ENCODE measurements at regions not wholly inside any gene's neighbourhood (a gene's known extent, or its start where the extent isn't known, plus 50 kb on each side); places are given as distances from the start of the nearest gene placed in this dataset.

DNA sequence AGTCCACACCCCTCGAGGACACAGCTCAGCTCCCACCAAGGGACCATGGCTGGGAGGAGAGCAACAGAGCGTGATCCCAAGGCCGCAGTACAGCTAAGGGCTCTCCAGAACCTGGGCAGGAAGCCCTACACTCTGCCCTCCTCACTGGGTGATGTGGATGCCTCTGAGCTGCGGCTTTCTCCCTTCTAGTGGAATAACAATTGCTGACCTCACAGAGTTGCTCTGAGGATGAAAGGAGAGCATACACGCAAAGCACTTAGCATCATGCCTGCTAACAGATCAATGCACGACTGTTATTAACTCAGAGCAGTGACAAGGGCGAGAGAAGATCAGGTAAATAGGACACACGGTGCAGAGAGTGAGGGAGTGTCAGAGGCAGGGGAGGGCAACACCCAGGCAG, 74.2 kb downstream of the ZFP36L2 start:
- TF ChIP-seq POLR2A (IDR thresholded peaks at IDR 0.05) = no peak
- TF ChIP-seq, protein P1, sequence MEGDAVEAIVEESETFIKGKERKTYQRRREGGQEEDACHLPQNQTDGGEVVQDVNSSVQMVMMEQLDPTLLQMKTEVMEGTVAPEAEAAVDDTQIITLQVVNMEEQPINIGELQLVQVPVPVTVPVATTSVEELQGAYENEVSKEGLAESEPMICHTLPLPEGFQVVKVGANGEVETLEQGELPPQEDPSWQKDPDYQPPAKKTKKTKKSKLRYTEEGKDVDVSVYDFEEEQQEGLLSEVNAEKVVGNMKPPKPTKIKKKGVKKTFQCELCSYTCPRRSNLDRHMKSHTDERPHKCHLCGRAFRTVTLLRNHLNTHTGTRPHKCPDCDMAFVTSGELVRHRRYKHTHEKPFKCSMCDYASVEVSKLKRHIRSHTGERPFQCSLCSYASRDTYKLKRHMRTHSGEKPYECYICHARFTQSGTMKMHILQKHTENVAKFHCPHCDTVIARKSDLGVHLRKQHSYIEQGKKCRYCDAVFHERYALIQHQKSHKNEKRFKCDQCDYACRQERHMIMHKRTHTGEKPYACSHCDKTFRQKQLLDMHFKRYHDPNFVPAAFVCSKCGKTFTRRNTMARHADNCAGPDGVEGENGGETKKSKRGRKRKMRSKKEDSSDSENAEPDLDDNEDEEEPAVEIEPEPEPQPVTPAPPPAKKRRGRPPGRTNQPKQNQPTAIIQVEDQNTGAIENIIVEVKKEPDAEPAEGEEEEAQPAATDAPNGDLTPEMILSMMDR (IDR thresholded peaks at IDR 0.05) = no peak
- H3K4me1 ChIP-seq = peaks cover 18% of the 10 kb centered on the region
- no peaks in the 10 kb centered on the region for H3K27me3 ChIP-seq
- intact Hi-C loops (cut with DNase I) = no loop called here
- H3K27ac ChIP-seq = no peak overlapping the region
- no peak overlapping the region for H3K4me3 ChIP-seq
- H3K9me3 ChIP-seq = no peaks in the 10 kb centered on the region
- no peak for DNase-seq
- WGBS, 2 donors = 68 to 69% methylated on average over 7 to 8 of the region's 8 CpGs
- ATAC-seq = peak; percentile 16
- H3K36me3 ChIP-seq (replicated peaks in 1 of 2; ENCODE audit: insufficient read depth in 1 of 2, low read depth in 2 of 2) = no peaks in the 10 kb centered on the region

DNA sequence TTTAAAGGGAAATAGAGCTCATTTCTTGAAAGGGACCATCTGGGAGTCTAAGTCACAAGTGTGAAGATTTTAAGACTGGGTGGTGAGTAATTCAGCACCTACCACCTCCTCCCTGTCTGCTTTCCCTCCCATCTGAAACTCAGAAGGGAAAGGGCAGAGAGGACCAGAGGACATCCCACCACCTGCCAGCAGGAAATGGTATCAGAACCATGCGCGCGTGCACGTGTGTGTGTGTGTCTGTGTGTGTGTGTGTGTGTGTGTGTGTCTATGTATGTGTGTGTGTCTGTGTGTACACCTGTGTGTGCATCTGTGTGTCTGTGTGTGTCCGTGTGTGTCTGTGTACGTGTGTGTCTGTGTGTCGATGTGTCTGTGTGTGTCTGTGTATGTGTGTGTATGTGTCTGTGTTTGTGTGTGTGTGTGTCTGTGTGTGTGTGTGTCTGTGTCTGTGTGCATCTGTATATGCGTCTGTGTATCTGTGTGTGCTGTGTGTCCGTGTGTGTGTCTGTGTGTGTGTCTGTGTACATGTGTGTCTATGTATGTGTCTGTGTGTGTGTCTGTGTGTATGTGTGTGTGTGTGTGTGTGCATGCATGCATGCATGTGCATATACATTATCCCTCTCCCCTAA, 76.8 kb downstream of the ZFP36L2 start:
- DNase-seq (no peak), ATAC-seq (no peak)
- Histone ChIP-seq H3K27ac (no peak overlapping the region), H3K4me1 (peaks cover 18% of the 10 kb centered on the region), H3K9me3 (no peaks in the 10 kb centered on the region), H3K36me3 (replicated peaks in 1 of 2; ENCODE audit: insufficient read depth in 1 of 2, low read depth in 2 of 2) (no peaks in the 10 kb centered on the region), H3K27me3 (no peaks in the 10 kb centered on the region), H3K4me3 (no peak overlapping the region)
- WGBS, 2 donors = 92 to 93% methylated on average over 4 to 9 of the region's 9 CpGs
- TF ChIP-seq, protein P1 (IDR thresholded peaks at IDR 0.05) = no peak
- TF ChIP-seq POLR2A (IDR thresholded peaks at IDR 0.05) = no peak
- intact Hi-C loops (cut with DNase I) = no loop called here

DNA sequence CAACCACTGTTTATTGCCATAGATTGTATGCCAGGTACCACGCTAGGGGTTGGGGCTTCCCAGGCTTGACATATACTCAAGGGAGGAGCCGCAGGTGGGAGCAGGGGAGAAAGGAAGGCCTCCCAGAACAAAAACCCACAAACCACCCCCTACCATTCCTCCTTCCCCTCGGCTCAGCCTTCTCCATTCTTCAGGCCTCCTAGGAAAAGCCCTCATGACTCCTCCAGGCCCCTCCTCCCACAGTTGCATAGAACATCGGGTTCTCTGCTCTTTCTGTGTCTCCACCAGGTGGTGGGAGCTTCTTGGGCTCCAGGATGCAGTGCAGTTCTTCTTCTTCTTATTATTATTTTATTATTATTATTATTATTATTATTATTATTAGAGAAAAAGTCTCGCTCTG, 80.3 kb downstream of the ZFP36L2 start:
- ATAC-seq = no peak
- TF ChIP-seq, protein P1 (IDR thresholded peaks at IDR 0.05) = no peak
- no peak for TF ChIP-seq POLR2A (IDR thresholded peaks at IDR 0.05)
- 72 to 87% methylated on average over 5 of the region's 5 CpGs for WGBS, 2 donors
- Histone ChIP-seq H3K36me3 (replicated peaks in 1 of 2; ENCODE audit: insufficient read depth in 1 of 2, low read depth in 2 of 2) (no peaks in the 10 kb centered on the region), H3K27ac (no peak overlapping the region), H3K4me1 (no peaks in the 10 kb centered on the region), H3K4me3 (no peak overlapping the region), H3K27me3 (no peaks in the 10 kb centered on the region), H3K9me3 (no peaks in the 10 kb centered on the region)
- intact Hi-C loops (cut with DNase I) = no loop called here
- no peak for DNase-seq

DNA sequence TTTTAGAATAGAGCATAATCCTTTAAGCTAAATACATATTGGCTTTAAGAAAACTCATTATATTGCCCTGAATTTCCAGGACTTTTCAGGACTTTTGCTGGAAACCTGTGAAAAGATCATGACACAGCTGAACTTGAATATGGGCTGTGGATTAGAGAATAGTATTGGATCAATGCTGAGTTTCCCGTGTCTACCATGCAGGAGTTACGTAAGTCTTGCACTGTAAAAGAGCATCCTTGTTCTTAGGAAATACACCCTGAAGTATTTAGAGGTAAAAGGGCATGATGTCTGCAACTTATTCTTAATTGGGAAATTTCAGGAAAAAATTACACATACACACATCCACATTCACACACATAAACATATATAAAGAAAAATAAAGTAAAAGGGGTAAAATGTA, 82.1 kb downstream of the ZFP36L2 start:
- Histone ChIP-seq H3K4me1 (no peaks in the 10 kb centered on the region), H3K27ac (no peak overlapping the region), H3K27me3 (no peaks in the 10 kb centered on the region), H3K4me3 (no peak overlapping the region), H3K9me3 (no peaks in the 10 kb centered on the region), H3K36me3 (replicated peaks in 1 of 2; ENCODE audit: insufficient read depth in 1 of 2, low read depth in 2 of 2) (no peaks in the 10 kb centered on the region)
- 71 to 78% methylated on average over 2 of the region's 2 CpGs for WGBS, 2 donors
- ATAC-seq (no peak), DNase-seq (no peak)
- intact Hi-C loops (cut with DNase I) = no loop called here
- TF ChIP-seq POLR2A (IDR thresholded peaks at IDR 0.05) = no peak
- TF ChIP-seq, protein P1 (IDR thresholded peaks at IDR 0.05) = no peak

DNA sequence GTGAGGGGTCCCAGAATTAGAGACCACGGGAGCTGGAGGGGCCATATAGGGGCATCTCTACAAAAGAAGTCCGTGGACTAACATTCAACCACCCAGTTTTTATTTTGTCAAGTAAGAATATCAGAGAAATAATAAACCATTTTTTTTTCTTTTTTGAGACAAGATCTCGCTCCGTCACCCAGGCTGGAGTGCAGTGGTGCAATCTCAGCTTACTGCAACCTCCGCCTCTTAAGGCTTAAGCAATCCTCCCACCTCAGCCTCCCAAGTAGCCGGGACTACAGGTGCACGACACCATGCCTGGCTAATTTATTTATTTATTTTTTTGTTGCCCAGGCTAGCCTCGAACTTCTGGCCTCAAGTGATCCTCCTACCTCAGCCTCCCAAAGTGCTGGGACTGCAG, 82.7 kb downstream of the ZFP36L2 start:
- no peak for TF ChIP-seq POLR2A (IDR thresholded peaks at IDR 0.05)
- TF ChIP-seq, protein P1 (IDR thresholded peaks at IDR 0.05) = no peak
- DNase-seq = no peak
- intact Hi-C loops (cut with DNase I) = no loop called here
- Histone ChIP-seq H3K9me3 (no peaks in the 10 kb centered on the region), H3K4me1 (no peaks in the 10 kb centered on the region), H3K36me3 (replicated peaks in 1 of 2; ENCODE audit: insufficient read depth in 1 of 2, low read depth in 2 of 2) (no peaks in the 10 kb centered on the region), H3K27me3 (no peaks in the 10 kb centered on the region), H3K27ac (no peak overlapping the region), H3K4me3 (no peak overlapping the region)
- no peak for ATAC-seq
- 78 to 93% methylated on average over 8 of the region's 8 CpGs for WGBS, 2 donors

All from body of pancreas (tissue), 4 donors.